Peyer's patch (tissue), 4 donors: ENCODE measurements at regions not wholly inside any gene's neighbourhood (a gene's known extent, or its start where the extent isn't known, plus 50 kb on each side); places are given as distances from the start of the nearest gene placed in this dataset.

ENCODE experiments used
- DNase-seq, 3 donors: peaks; one replicate each; pipeline ENCODE4 v3.0.0-alpha.2; 2017 to 2019
- H3K27ac ChIP-seq, 4 donors: fragments of 200-600 bp; sonication (generic); one replicate each; pipeline ENCODE4 v1.5.1; 2016 to 2019
- H3K27me3 ChIP-seq, 2 donors: fragments of 200-600 bp; sonication (generic); one replicate each; pipeline ENCODE4 v1.5.1; 2019
- H3K36me3 ChIP-seq, 3 donors: fragments of 200-600 bp; sonication (generic); one replicate each; pipeline ENCODE4 v1.5.1; 2016 to 2019
- H3K4me1 ChIP-seq, 4 donors: fragments of 200-600 bp; sonication (generic); one replicate each; pipeline ENCODE4 v1.5.1; 2016 to 2019
- H3K4me3 ChIP-seq, 4 donors: fragments of 200-600 bp; sonication (generic); 1 replicate in 3 of 4; 2 replicates in 1 of 4; pipeline ENCODE4 v1.5.1; 2016 to 2019; ENCODE audit warnings: mild to moderate bottlenecking in 1 of 4
- H3K9me3 ChIP-seq, 4 donors: fragments of 200-600 bp; sonication (generic); one replicate each; pipeline ENCODE4 v1.5.1; 2016 to 2019; ENCODE audit warnings: mild to moderate bottlenecking in 1 of 4
- POLR2A ChIP-seq, 2 donors: fragments of 450-650 bp; IDR thresholded peaks; one replicate each; pipeline ENCODE4 v1.5.1; 2017; ENCODE audit warnings: antibody characterized with exemption in 2 of 2, mild to moderate bottlenecking in 2 of 2, moderate library complexity in 2 of 2
- TF ChIP-seq, protein P1 (sequence below), 6 experiments: fragments of 450-650 bp in 4 of 6; fragments of 200-600 bp in 2 of 6; sonication (generic) in 1 of 6; IDR thresholded peaks; one replicate each; pipeline ENCODE4 v1.5.1; 2017 to 2019; ENCODE audit warnings: antibody characterized with exemption in 6 of 6, mild to moderate bottlenecking in 3 of 6, moderate library complexity in 1 of 6

DNA sequence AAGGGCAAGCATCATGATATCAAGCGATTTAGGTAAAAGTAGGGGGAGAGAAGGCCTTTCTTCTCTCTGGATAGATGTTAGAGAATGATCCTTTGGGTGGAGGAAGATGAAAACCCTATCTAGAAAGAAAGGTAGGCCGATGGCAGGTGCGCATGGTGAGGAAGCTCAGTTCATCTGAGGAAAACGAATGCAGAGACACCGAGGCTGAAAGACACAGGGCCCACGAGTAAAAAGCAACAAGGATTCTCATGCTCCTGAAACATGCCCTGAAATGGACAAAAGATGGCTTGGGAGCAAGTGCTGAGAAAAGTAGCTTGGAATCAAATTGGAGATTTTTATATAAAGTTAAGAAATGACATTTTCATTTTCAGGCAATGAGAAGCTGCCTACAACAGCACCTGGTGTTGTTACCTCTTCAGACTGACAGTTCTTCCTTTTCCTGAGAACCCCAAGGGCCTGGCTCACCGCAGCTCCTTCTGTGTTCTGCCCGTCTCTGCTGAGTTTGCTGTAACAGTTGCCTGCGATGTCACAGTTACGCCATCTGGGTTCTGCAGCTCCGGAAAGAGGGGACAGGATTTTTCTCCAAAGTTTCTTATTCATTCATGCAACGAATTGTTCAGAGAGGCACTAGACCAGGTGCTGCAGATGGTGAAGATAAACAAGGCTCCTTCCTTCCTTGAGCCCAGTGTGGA is 402.0 kb upstream of the KLF6 start:
- no peak for DNase-seq
- no peaks in the 10 kb centered on the region for H3K27me3 ChIP-seq
- no peaks in the 10 kb centered on the region for H3K36me3 ChIP-seq
- H3K4me3 ChIP-seq: no peak overlapping the region
- H3K27ac ChIP-seq: no peak overlapping the region
- TF ChIP-seq, protein P1, sequence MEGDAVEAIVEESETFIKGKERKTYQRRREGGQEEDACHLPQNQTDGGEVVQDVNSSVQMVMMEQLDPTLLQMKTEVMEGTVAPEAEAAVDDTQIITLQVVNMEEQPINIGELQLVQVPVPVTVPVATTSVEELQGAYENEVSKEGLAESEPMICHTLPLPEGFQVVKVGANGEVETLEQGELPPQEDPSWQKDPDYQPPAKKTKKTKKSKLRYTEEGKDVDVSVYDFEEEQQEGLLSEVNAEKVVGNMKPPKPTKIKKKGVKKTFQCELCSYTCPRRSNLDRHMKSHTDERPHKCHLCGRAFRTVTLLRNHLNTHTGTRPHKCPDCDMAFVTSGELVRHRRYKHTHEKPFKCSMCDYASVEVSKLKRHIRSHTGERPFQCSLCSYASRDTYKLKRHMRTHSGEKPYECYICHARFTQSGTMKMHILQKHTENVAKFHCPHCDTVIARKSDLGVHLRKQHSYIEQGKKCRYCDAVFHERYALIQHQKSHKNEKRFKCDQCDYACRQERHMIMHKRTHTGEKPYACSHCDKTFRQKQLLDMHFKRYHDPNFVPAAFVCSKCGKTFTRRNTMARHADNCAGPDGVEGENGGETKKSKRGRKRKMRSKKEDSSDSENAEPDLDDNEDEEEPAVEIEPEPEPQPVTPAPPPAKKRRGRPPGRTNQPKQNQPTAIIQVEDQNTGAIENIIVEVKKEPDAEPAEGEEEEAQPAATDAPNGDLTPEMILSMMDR (IDR thresholded peaks at IDR 0.05): no peak
- H3K9me3 ChIP-seq: no peaks in the 10 kb centered on the region
- no peaks in the 10 kb centered on the region for H3K4me1 ChIP-seq

DNA sequence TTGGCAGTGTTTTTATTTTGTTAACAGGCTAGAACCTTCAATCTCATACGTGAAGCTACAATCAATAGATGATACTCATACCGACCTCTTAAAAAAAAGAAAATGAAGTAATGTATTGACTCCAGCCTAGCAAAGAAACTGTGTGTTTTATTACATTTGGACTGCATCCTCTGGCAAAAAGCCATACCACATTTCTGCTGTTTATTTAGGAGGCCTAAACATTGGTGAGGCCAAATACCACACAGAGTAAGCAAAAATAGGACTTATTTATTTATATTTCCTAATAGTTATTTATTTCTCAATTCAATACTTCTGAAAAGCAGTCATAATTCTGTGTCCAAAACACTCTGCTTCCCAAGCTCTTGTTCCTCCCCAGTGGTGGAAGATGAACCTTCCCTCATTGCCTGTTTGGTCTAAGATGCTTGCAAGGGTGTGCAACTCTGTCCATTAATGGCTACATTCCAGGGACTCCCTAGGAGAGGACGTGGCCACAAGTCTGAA is 398.8 kb upstream of the KLF6 start:
- no peak overlapping the region for H3K27ac ChIP-seq
- no peak for DNase-seq
- no peaks in the 10 kb centered on the region for H3K27me3 ChIP-seq
- no peak overlapping the region for H3K4me3 ChIP-seq
- H3K36me3 ChIP-seq: no peaks in the 10 kb centered on the region
- no peaks in the 10 kb centered on the region for H3K9me3 ChIP-seq
- H3K4me1 ChIP-seq: no peaks in the 10 kb centered on the region
- TF ChIP-seq, protein P1 (IDR thresholded peaks at IDR 0.05): peak in 1 of 6 experiments; percentile 13
- no peak for TF ChIP-seq POLR2A (IDR thresholded peaks at IDR 0.05)

DNA sequence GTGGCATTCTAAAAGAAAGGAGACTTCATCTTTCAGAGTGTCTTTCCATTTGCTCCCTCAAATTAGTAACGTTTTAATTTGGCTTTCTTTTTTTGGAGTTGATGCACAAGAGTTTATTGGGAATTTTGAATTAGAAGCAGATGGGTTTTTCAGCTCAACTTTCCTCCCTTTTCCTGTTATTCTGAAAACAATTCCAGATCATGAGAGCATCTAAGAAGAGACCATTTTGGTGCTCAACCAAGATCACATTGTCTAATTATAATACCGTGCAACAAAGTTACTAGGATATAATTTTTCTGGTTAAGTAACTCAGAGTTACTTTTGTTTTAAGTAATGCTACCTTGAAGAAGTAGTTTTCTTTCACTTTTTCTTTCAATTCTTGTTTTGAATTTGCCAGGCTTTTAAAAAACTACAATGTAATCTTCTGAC is 396.6 kb upstream of the KLF6 start:
- TF ChIP-seq, protein P1 (IDR thresholded peaks at IDR 0.05): no peak
- no peak for TF ChIP-seq POLR2A (IDR thresholded peaks at IDR 0.05)
- Histone ChIP-seq H3K27me3 (no peaks in the 10 kb centered on the region), H3K4me3 (no peak overlapping the region), H3K4me1 (no peaks in the 10 kb centered on the region), H3K27ac (peak overlapping the region in 1 of 4 donors; percentile 2), H3K9me3 (no peaks in the 10 kb centered on the region), H3K36me3 (no peaks in the 10 kb centered on the region)
- DNase-seq: no peak

DNA sequence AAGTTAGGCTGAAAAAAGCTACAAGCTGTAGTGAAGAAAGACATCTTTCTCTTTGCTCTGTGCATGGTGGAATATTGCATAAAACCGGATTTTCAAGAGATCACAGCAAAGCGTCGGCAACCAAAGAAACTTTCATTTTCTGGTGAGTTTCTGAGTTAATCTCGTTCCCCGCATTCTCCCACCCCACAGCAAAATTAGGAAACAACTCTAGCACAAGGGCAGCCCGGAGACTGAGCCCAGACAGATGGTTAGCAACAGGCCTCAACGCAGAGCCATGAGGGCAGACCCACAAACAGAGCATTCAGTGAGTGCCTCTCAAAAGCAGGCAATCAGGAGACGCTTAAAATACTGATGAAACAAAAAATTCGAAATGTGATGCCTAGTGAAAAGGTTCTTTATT is 396.1 kb upstream of the KLF6 start:
- no peak for TF ChIP-seq POLR2A (IDR thresholded peaks at IDR 0.05)
- TF ChIP-seq, protein P1 (IDR thresholded peaks at IDR 0.05): no peak
- no peak for DNase-seq

DNA sequence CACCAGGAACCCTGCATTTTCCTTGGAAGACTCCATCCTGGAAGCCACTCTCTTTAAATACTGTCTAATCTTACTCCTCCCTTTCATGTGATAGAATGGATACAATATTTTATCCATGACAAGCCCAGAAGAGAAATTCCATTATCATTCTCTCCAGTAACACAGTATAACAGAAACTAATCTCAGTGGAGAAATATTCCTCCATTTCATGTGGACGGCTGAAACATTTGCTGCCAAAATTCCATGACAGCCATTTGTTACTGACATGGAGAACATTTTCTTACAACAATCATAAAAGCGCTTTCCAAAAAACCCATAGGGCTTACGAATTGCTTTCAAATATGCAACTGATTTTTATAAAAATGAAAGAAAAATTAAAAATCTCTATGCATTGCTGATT is 392.8 kb upstream of the KLF6 start:
- no peak for DNase-seq
- no peak overlapping the region for H3K4me3 ChIP-seq
- no peaks in the 10 kb centered on the region for H3K9me3 ChIP-seq
- H3K36me3 ChIP-seq: no peaks in the 10 kb centered on the region
- TF ChIP-seq POLR2A (IDR thresholded peaks at IDR 0.05): no peak
- TF ChIP-seq, protein P1 (IDR thresholded peaks at IDR 0.05): no peak
- no peaks in the 10 kb centered on the region for H3K27me3 ChIP-seq
- no peaks in the 10 kb centered on the region for H3K4me1 ChIP-seq
- H3K27ac ChIP-seq: no peak overlapping the region

More for the DNA sequence above, 396.1 kb upstream of the KLF6 start:
- Histone ChIP-seq H3K4me1 (no peaks in the 10 kb centered on the region), H3K36me3 (no peaks in the 10 kb centered on the region), H3K27ac (no peak overlapping the region), H3K4me3 (no peak overlapping the region), H3K27me3 (no peaks in the 10 kb centered on the region), H3K9me3 (no peaks in the 10 kb centered on the region)
